ENCODE measurements at regions not wholly inside any gene's neighbourhood (a gene's known extent, or its start where the extent isn't known, plus 50 kb on each side); places are given as distances from the start of the nearest gene placed in this dataset.

- Histone ChIP-seq H3K18ac (ENCODE audit: low read length) (no peak overlapping the region), H3K4me1 (ENCODE audit: control insufficient read depth in 1 of 2, insufficient read depth in 2 of 2, low read length in 2 of 2) (no peaks in the 10 kb centered on the region), H3K14ac (ENCODE audit: low read length) (no peak overlapping the region), H2BK120ac (ENCODE audit: insufficient read depth, low read length, poor library complexity) (no peak overlapping the region), H2BK5ac (ENCODE audit: low read depth, low read length, poor library complexity) (no peak overlapping the region), H3K79me1 (ENCODE audit: low read length) (no peaks in the 10 kb centered on the region), H2BK12ac (ENCODE audit: low read length) (no peak overlapping the region), H3K79me2 (ENCODE audit: control insufficient read depth, insufficient read depth, low read length, poor library complexity) (no peaks in the 10 kb centered on the region), H3K4me2 (ENCODE audit: low read length) (no peak overlapping the region), H3K27me3 (ENCODE audit: insufficient read depth, low read length) (no peaks in the 10 kb centered on the region), H3K4ac (ENCODE audit: low read depth, low read length) (no peak overlapping the region), H2AFZ (ENCODE audit: insufficient read depth, low read length, poor library complexity) (no peak overlapping the region), H3K23ac (ENCODE audit: low read length) (no peak overlapping the region), H3K9me3 (ENCODE audit: insufficient read depth, low read depth, low read length) (no peaks in the 10 kb centered on the region), H4K8ac (ENCODE audit: low read depth, low read length) (no peak overlapping the region), H2AK5ac (ENCODE audit: low read length) (no peak overlapping the region), H3K36me3 (ENCODE audit: control insufficient read depth in 1 of 2, insufficient read depth in 2 of 2, low read length in 2 of 2) (no peaks in the 10 kb centered on the region), H3K4me3 (ENCODE audit: low read depth, low read length) (no peak overlapping the region), H3K27ac (ENCODE audit: low read depth, low read length) (no peak overlapping the region), H3K9ac (ENCODE audit: low read length) (no peak overlapping the region), H4K91ac (ENCODE audit: low read depth, low read length) (no peak overlapping the region), H4K12ac (ENCODE audit: low read depth, low read length) (no peak overlapping the region)
- WGBS (ENCODE audit: extremely low coverage, insufficient coverage, insufficient read length), result no CpG with 5 or more reads among the region's 1 CpG
- DNase-seq, result no peak
Observed at GRCh38 chr15:37209041-37209363, 108.7 kb upstream of the MEIS2 start.

GRCh38 chr15:37217567-37217966, 117.2 kb upstream of the MEIS2 start:
- H4K8ac ChIP-seq (ENCODE audit: low read depth, low read length), result no peak overlapping the region
- H2BK120ac ChIP-seq (ENCODE audit: insufficient read depth, low read length, poor library complexity), result no peak overlapping the region
- H4K91ac ChIP-seq (ENCODE audit: low read depth, low read length), result no peak overlapping the region
- no peaks in the 10 kb centered on the region for H3K27me3 ChIP-seq (ENCODE audit: insufficient read depth, low read length)
- no peaks in the 10 kb centered on the region for H3K9me3 ChIP-seq (ENCODE audit: insufficient read depth, low read depth, low read length)
- no peak overlapping the region for H3K27ac ChIP-seq (ENCODE audit: low read depth, low read length)
- H2BK12ac ChIP-seq (ENCODE audit: low read length), result no peak overlapping the region
- no peak for DNase-seq
- no peaks in the 10 kb centered on the region for H3K4me1 ChIP-seq (ENCODE audit: control insufficient read depth in 1 of 2, insufficient read depth in 2 of 2, low read length in 2 of 2)
- H2AK5ac ChIP-seq (ENCODE audit: low read length), result no peak overlapping the region
- no peak overlapping the region for H4K12ac ChIP-seq (ENCODE audit: low read depth, low read length)
- H2BK5ac ChIP-seq (ENCODE audit: low read depth, low read length, poor library complexity), result no peak overlapping the region
- H3K4ac ChIP-seq (ENCODE audit: low read depth, low read length), result no peak overlapping the region
- no peaks in the 10 kb centered on the region for H3K79me1 ChIP-seq (ENCODE audit: low read length)
- H3K36me3 ChIP-seq (ENCODE audit: control insufficient read depth in 1 of 2, insufficient read depth in 2 of 2, low read length in 2 of 2), result no peaks in the 10 kb centered on the region
- no peak overlapping the region for H3K18ac ChIP-seq (ENCODE audit: low read length)
- no peak overlapping the region for H3K14ac ChIP-seq (ENCODE audit: low read length)
- H3K9ac ChIP-seq (ENCODE audit: low read length), result no peak overlapping the region
- no peak overlapping the region for H3K4me2 ChIP-seq (ENCODE audit: low read length)
- no peaks in the 10 kb centered on the region for H3K79me2 ChIP-seq (ENCODE audit: control insufficient read depth, insufficient read depth, low read length, poor library complexity)
- no CpG with 5 or more reads among the region's 1 CpG for WGBS (ENCODE audit: extremely low coverage, insufficient coverage, insufficient read length)
- H3K23ac ChIP-seq (ENCODE audit: low read length), result no peak overlapping the region
- H3K4me3 ChIP-seq (ENCODE audit: low read depth, low read length), result no peak overlapping the region
- H2AFZ ChIP-seq (ENCODE audit: insufficient read depth, low read length, poor library complexity), result no peak overlapping the region

- no peak for DNase-seq
Observed at GRCh38 chr15:37218351-37218916, 118.1 kb upstream of the MEIS2 start.

GRCh38 chr15:37219211-37219701, 118.9 kb upstream of the MEIS2 start:
- Histone ChIP-seq H3K4me3 (ENCODE audit: low read depth, low read length) (no peak overlapping the region), H3K9me3 (ENCODE audit: insufficient read depth, low read depth, low read length) (no peaks in the 10 kb centered on the region), H2BK120ac (ENCODE audit: insufficient read depth, low read length, poor library complexity) (no peak overlapping the region), H2AFZ (ENCODE audit: insufficient read depth, low read length, poor library complexity) (no peak overlapping the region), H3K79me1 (ENCODE audit: low read length) (no peaks in the 10 kb centered on the region), H4K91ac (ENCODE audit: low read depth, low read length) (no peak overlapping the region), H3K27ac (ENCODE audit: low read depth, low read length) (no peak overlapping the region), H3K14ac (ENCODE audit: low read length) (no peak overlapping the region), H3K9ac (ENCODE audit: low read length) (no peak overlapping the region), H3K36me3 (ENCODE audit: control insufficient read depth in 1 of 2, insufficient read depth in 2 of 2, low read length in 2 of 2) (no peaks in the 10 kb centered on the region), H3K79me2 (ENCODE audit: control insufficient read depth, insufficient read depth, low read length, poor library complexity) (no peaks in the 10 kb centered on the region), H2AK5ac (ENCODE audit: low read length) (no peak overlapping the region), H3K4me2 (ENCODE audit: low read length) (no peak overlapping the region), H3K18ac (ENCODE audit: low read length) (no peak overlapping the region), H2BK5ac (ENCODE audit: low read depth, low read length, poor library complexity) (no peak overlapping the region), H3K4ac (ENCODE audit: low read depth, low read length) (no peak overlapping the region), H4K12ac (ENCODE audit: low read depth, low read length) (no peak overlapping the region), H4K8ac (ENCODE audit: low read depth, low read length) (no peak overlapping the region), H3K4me1 (ENCODE audit: control insufficient read depth in 1 of 2, insufficient read depth in 2 of 2, low read length in 2 of 2) (no peaks in the 10 kb centered on the region), H3K23ac (ENCODE audit: low read length) (no peak overlapping the region), H2BK12ac (ENCODE audit: low read length) (no peak overlapping the region), H3K27me3 (ENCODE audit: insufficient read depth, low read length) (no peaks in the 10 kb centered on the region)
- WGBS (ENCODE audit: extremely low coverage, insufficient coverage, insufficient read length), result no CpG with 5 or more reads among the region's 2 CpGs
- DNase-seq, result no peak

More at GRCh38 chr15:37218351-37218916, 118.1 kb upstream of the MEIS2 start:
- no peaks in the 10 kb centered on the region for H3K79me1 ChIP-seq (ENCODE audit: low read length)
- WGBS (ENCODE audit: extremely low coverage, insufficient coverage, insufficient read length), result no CpG with 5 or more reads among the region's 4 CpGs
- no peak overlapping the region for H3K4me2 ChIP-seq (ENCODE audit: low read length)
- H4K91ac ChIP-seq (ENCODE audit: low read depth, low read length), result no peak overlapping the region
- no peak overlapping the region for H3K4ac ChIP-seq (ENCODE audit: low read depth, low read length)
- H3K79me2 ChIP-seq (ENCODE audit: control insufficient read depth, insufficient read depth, low read length, poor library complexity), result no peaks in the 10 kb centered on the region
- H3K27me3 ChIP-seq (ENCODE audit: insufficient read depth, low read length), result no peaks in the 10 kb centered on the region
- no peak overlapping the region for H2AK5ac ChIP-seq (ENCODE audit: low read length)
- H3K23ac ChIP-seq (ENCODE audit: low read length), result no peak overlapping the region
- no peak overlapping the region for H4K8ac ChIP-seq (ENCODE audit: low read depth, low read length)
- no peak overlapping the region for H2BK12ac ChIP-seq (ENCODE audit: low read length)
- no peaks in the 10 kb centered on the region for H3K4me1 ChIP-seq (ENCODE audit: control insufficient read depth in 1 of 2, insufficient read depth in 2 of 2, low read length in 2 of 2)
- no peaks in the 10 kb centered on the region for H3K36me3 ChIP-seq (ENCODE audit: control insufficient read depth in 1 of 2, insufficient read depth in 2 of 2, low read length in 2 of 2)
- H3K18ac ChIP-seq (ENCODE audit: low read length), result no peak overlapping the region
- H3K9ac ChIP-seq (ENCODE audit: low read length), result no peak overlapping the region
- H3K27ac ChIP-seq (ENCODE audit: low read depth, low read length), result no peak overlapping the region
- no peak overlapping the region for H2AFZ ChIP-seq (ENCODE audit: insufficient read depth, low read length, poor library complexity)
- H3K4me3 ChIP-seq (ENCODE audit: low read depth, low read length), result no peak overlapping the region
- H2BK5ac ChIP-seq (ENCODE audit: low read depth, low read length, poor library complexity), result no peak overlapping the region
- H3K9me3 ChIP-seq (ENCODE audit: insufficient read depth, low read depth, low read length), result no peaks in the 10 kb centered on the region
- H2BK120ac ChIP-seq (ENCODE audit: insufficient read depth, low read length, poor library complexity), result no peak overlapping the region
- no peak overlapping the region for H3K14ac ChIP-seq (ENCODE audit: low read length)
- no peak overlapping the region for H4K12ac ChIP-seq (ENCODE audit: low read depth, low read length)

All from trophoblast cell (in vitro differentiated cells and primary cell).